ENCODE measurements at regions not wholly inside any gene's neighbourhood (a gene's known extent, or its start where the extent isn't known, plus 50 kb on each side); places are given as distances from the start of the nearest gene placed in this dataset.

DNA sequence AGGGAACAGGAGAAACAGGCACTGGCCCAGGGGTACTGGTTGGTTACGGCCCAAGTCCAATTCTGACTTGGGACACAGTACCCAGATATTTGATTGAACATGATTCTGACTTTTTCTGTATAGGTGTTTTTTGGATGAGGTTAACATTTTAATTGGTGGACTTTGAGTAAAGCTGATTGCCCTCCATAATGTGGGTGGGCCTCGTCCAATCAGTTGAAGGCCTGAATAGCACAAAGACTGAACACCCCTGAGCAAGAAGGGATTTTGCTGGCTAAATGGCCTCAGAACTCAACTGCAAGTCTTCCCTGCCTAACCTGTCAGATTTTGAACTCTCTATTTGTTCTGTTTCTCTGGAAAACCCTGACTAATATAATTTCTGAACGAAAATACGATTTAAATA lies 222.6 kb downstream of the TEX36 start:
- Histone ChIP-seq H3K27me3 (ENCODE audit: insufficient read depth, low read depth) (no peaks in the 10 kb centered on the region), H3K4me3 (no peak overlapping the region), H3K4me1 (replicated peaks; ENCODE audit: insufficient read depth) (peaks cover 19% of the 10 kb centered on the region), H2AFZ (no peak overlapping the region), H3K79me2 (ENCODE audit: low read depth) (no peaks in the 10 kb centered on the region), H3K9me3 (ENCODE audit: insufficient read depth, low read depth) (no peaks in the 10 kb centered on the region), H3K36me3 (ENCODE audit: low read depth) (no peaks in the 10 kb centered on the region), H3F3A (ENCODE audit: insufficient read depth, low read depth) (peaks cover 10% of the 10 kb centered on the region), H3K27ac (no peak overlapping the region), H4K20me1 (ENCODE audit: insufficient read depth) (no peaks in the 10 kb centered on the region), H3K9me2 (ENCODE audit: insufficient read depth) (no peaks in the 10 kb centered on the region), H3K4me2 (no peak overlapping the region)
- no peak for DNase-seq
- ChIA-PET CTCF (no interaction called here), POLR2A (ENCODE audit: unreplicated experiment) (no interaction called here)
- intact Hi-C loops (cut with micrococcal nuclease; ENCODE audit: unreplicated experiment) = no loop called here
- BruUV-seq (replicated peaks) = no TSS peak
- TF ChIP-seq EZH2 (IDR thresholded peaks at IDR 0.05; ENCODE audit: low read depth) = no peak
- no peak for TF ChIP-seq CTCF (conservative IDR thresholded peaks at IDR 0.05)

GRCh38 chr10:125457406-125457805 lies 225.6 kb downstream of the TEX36 start:
- no peaks in the 10 kb centered on the region for H3K27me3 ChIP-seq (ENCODE audit: insufficient read depth, low read depth)
- H3K9me3 ChIP-seq (ENCODE audit: insufficient read depth, low read depth) = no peaks in the 10 kb centered on the region
- intact Hi-C loops (cut with micrococcal nuclease; ENCODE audit: unreplicated experiment) = no loop called here
- no peak overlapping the region for H2AFZ ChIP-seq
- peaks cover 36% of the 10 kb centered on the region for H3K4me1 ChIP-seq (replicated peaks; ENCODE audit: insufficient read depth)
- H3F3A ChIP-seq (ENCODE audit: insufficient read depth, low read depth) = peaks cover 22% of the 10 kb centered on the region
- BruUV-seq (replicated peaks) = no TSS peak
- no peaks in the 10 kb centered on the region; the same call in 1 of the 2 replicates for H3K9me2 ChIP-seq (ENCODE audit: insufficient read depth)
- ChIA-PET CTCF (no interaction called here), POLR2A (ENCODE audit: unreplicated experiment) (no interaction called here)
- H3K79me2 ChIP-seq (ENCODE audit: low read depth) = no peaks in the 10 kb centered on the region
- H3K36me3 ChIP-seq (ENCODE audit: low read depth) = no peaks in the 10 kb centered on the region
- H3K4me3 ChIP-seq = no peak overlapping the region
- H3K4me2 ChIP-seq = no peak overlapping the region
- DNase-seq = no peak
- H3K27ac ChIP-seq = no peak overlapping the region
- no peaks in the 10 kb centered on the region for H4K20me1 ChIP-seq (ENCODE audit: insufficient read depth)
- TF ChIP-seq EZH2 (IDR thresholded peaks at IDR 0.05; ENCODE audit: low read depth) (no peak), CTCF (conservative IDR thresholded peaks at IDR 0.05) (no peak)

DNA sequence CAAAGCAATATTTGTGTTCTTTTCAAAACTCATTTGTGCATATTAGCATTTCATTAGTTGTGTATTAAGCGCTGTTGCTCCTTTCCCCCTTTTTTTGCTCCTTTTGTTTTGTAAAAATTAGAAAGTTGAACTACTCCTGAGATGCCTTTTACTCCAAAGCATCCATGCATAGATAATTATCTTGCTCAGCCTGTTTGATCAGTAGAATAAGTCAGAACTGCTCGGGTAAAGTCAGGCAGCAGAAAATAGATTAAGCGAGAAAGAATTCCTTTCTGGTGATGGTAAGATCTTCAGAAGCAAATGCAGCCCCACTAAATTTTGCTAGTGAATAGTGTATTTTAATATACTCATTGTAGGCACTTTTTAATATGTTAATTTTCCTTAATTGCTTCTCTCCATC lies 227.1 kb downstream of the TEX36 start:
- peak overlapping the region; percentile 38; the same call in 1 of the 2 replicates for H3K4me3 ChIP-seq
- DNase-seq = peak in 1 of 2 experiments; percentile 74
- CTCF ChIA-PET = no interaction called here

More for the DNA sequence above, 227.1 kb downstream of the TEX36 start:
- no peaks in the 10 kb centered on the region for H3K9me3 ChIP-seq (ENCODE audit: insufficient read depth, low read depth)
- BruUV-seq (replicated peaks) = no TSS peak
- no peaks in the 10 kb centered on the region for H3K79me2 ChIP-seq (ENCODE audit: low read depth)
- peak overlapping the region; percentile 44 for H3K27ac ChIP-seq
- no peak overlapping the region for H2AFZ ChIP-seq
- no peak for TF ChIP-seq CTCF (conservative IDR thresholded peaks at IDR 0.05)
- TF ChIP-seq EZH2 (IDR thresholded peaks at IDR 0.05; ENCODE audit: low read depth) = no peak
- H3K27me3 ChIP-seq (ENCODE audit: insufficient read depth, low read depth) = no peaks in the 10 kb centered on the region
- POLR2A ChIA-PET (ENCODE audit: unreplicated experiment) = no interaction called here
- peaks cover 22% of the 10 kb centered on the region for H3F3A ChIP-seq (ENCODE audit: insufficient read depth, low read depth)
- H3K36me3 ChIP-seq (ENCODE audit: low read depth) = no peaks in the 10 kb centered on the region
- no peaks in the 10 kb centered on the region; the same call in 1 of the 2 replicates for H3K9me2 ChIP-seq (ENCODE audit: insufficient read depth)
- peak overlapping the region; percentile 68 for H3K4me2 ChIP-seq
- H3K4me1 ChIP-seq (replicated peaks; ENCODE audit: insufficient read depth) = peaks cover 36% of the 10 kb centered on the region
- intact Hi-C loops (cut with micrococcal nuclease; ENCODE audit: unreplicated experiment) = no loop called here
- H4K20me1 ChIP-seq (ENCODE audit: insufficient read depth) = no peaks in the 10 kb centered on the region
